ENCODE measurements at regions not wholly inside any gene's neighbourhood (a gene's known extent, or its start where the extent isn't known, plus 50 kb on each side); places are given as distances from the start of the nearest gene placed in this dataset.

DNA sequence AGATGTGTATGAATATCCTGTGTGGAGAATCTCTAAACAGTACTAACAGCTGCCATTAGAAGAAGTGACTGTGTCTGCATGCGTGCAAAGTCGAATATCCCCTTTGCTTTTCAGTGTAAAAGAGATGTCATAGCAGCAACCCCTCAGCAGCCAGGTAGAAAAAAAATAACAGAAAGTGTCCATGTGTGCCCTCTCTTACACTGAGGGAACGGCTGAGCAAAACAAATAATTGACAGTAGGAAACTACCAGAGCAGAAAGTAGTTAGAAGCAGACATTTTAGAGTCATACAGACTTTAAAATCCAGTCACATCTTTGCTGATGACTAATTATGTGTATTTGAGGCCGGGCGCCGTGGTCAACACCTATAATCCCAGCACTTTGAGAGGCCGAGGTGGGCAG is 370.8 kb downstream of the GPM6A start:
- POLR2A ChIA-PET (ENCODE audit: partially characterized antibody): no interaction called here
- Histone ChIP-seq H3K23me2 (ENCODE audit: low read depth, low read length) (no peaks in the 10 kb centered on the region), H3K4ac (replicated peaks; ENCODE audit: insufficient read length, low read depth, low read length) (no peak overlapping the region), H2BK12ac (ENCODE audit: low read depth, low read length) (no peak overlapping the region), H3K79me2 (ENCODE audit: control insufficient read depth in 1 of 2, insufficient read depth in 2 of 2, low read length in 2 of 2) (no peaks in the 10 kb centered on the region), H2BK5ac (ENCODE audit: low read depth, low read length) (no peak overlapping the region), H3K9me3 (ENCODE audit: insufficient read depth in 2 of 2, low read depth in 1 of 2, low read length in 1 of 2) (no peaks in the 10 kb centered on the region), H3K27ac (ENCODE audit: low read depth, low read length) (no peak overlapping the region), H4K5ac (ENCODE audit: insufficient read length, low read depth, low read length) (no peak overlapping the region), H3K79me1 (ENCODE audit: low read depth, low read length) (no peaks in the 10 kb centered on the region), H4K91ac (replicated peaks; ENCODE audit: insufficient read length, low read length) (no peak overlapping the region), H2BK120ac (replicated peaks; ENCODE audit: low read depth, low read length) (no peak overlapping the region), H3K14ac (ENCODE audit: insufficient read length) (no peak overlapping the region), H3K56ac (replicated peaks; ENCODE audit: insufficient read length, low read depth, low read length) (no peak overlapping the region), H3K27me3 (replicated peaks in 1 of 4; ENCODE audit: control insufficient read depth in 3 of 4, extremely low read depth in 1 of 4, insufficient read depth in 3 of 4, low read length in 3 of 4) (no peaks in the 10 kb centered on the region), H3K4me1 (replicated peaks in 1 of 4; ENCODE audit: control insufficient read depth in 3 of 4, insufficient read depth in 4 of 4, low read length in 3 of 4) (peaks cover 0 to 6% (median 0%) of the 10 kb centered on the region in 4 experiments; a peak in 1 of 7 replicates), H3K36me3 (ENCODE audit: control insufficient read depth in 2 of 4, insufficient read depth in 4 of 4, low read length in 3 of 4) (no peaks in the 10 kb centered on the region), H3K4me2 (ENCODE audit: insufficient read depth in 1 of 2, low read depth in 2 of 2, low read length in 2 of 2) (no peak overlapping the region), H2AFZ (ENCODE audit: low read length) (no peak overlapping the region), H2BK15ac (ENCODE audit: low read length) (no peak overlapping the region), H4K20me1 (replicated peaks in 1 of 2; ENCODE audit: control insufficient read depth in 1 of 2, insufficient read depth in 2 of 2, low read length in 2 of 2) (no peaks in the 10 kb centered on the region), H3K18ac (ENCODE audit: extremely low read depth, low read length) (no peak overlapping the region), H2BK20ac (ENCODE audit: low read length) (no peak overlapping the region), H3K4me3 (ENCODE audit: extremely low read depth in 1 of 4, insufficient read depth in 2 of 4, low read depth in 3 of 4, low read length in 4 of 4) (no peak overlapping the region), H3K23ac (ENCODE audit: insufficient read length) (no peak overlapping the region), H4K8ac (ENCODE audit: extremely low read depth, insufficient read depth, low read length) (no peak overlapping the region), H3K9ac (replicated peaks in 1 of 4; ENCODE audit: extremely low read depth in 1 of 4, low read depth in 3 of 4, low read length in 3 of 4) (no peak overlapping the region), H2AK5ac (ENCODE audit: low read depth, low read length) (no peak overlapping the region)
- DNase-seq (ENCODE audit: low read depth in 1 of 2, low spot score in 2 of 2): no peak
- CTCF ChIA-PET (ENCODE audit: partially characterized antibody): interaction anchor here (1.0 kb wide), 1 partner anchor 189 kb away, joined by 3 read pairs; no protein-coding TSS in a partner anchor
- FAIRE-seq: no peak
- 94% methylated on average over 7 of the region's 7 CpGs; no CpG with 5 or more reads in 1 of the 2 experiments for WGBS, 2 experiments (ENCODE audit: extremely low coverage in 1 of 2, insufficient coverage in 1 of 2, insufficient read length in 1 of 2, insufficient replicate concordance in 2 of 2, low coverage in 1 of 2, low lambda C conversion rate in 2 of 2, missing lambda C conversion rate in 1 of 2)
- TF ChIP-seq TAF1 (IDR thresholded peaks at IDR 0.05; ENCODE audit: low read depth, low read length) (no peak), TEAD4 (IDR thresholded peaks at IDR 0.05; ENCODE audit: low read depth, low read length) (no peak), CHD2 (IDR thresholded peaks at IDR 0.05; ENCODE audit: low read length) (no peak), EGR1 (IDR thresholded peaks at IDR 0.05; ENCODE audit: borderline replicate concordance, low read depth, low read length) (no peak), MAFK (IDR thresholded peaks at IDR 0.05; ENCODE audit: low read depth, low read length) (no peak), KDM5A (IDR thresholded peaks at IDR 0.05; ENCODE audit: low read length) (no peak), JUND (IDR thresholded peaks at IDR 0.05; ENCODE audit: low read length) (no peak), CBX8 (IDR thresholded peaks at IDR 0.05; ENCODE audit: borderline replicate concordance, low read depth, low read length) (no peak), POLR2A (IDR thresholded peaks at IDR 0.05; ENCODE audit: control extremely low read depth in 1 of 2, low read depth in 2 of 2, low read length in 2 of 2) (no peak), KDM4A (IDR thresholded peaks at IDR 0.05; ENCODE audit: low read depth, low read length, severe bottlenecking) (no peak)

Measured in H1 (cell line).